ENCODE measurements at regions not wholly inside any gene's neighbourhood (a gene's known extent, or its start where the extent isn't known, plus 50 kb on each side); places are given as distances from the start of the nearest gene placed in this dataset.
"Not testable (repeated sequence)": the region's sequence is repeated elsewhere in the genome, so short reads cannot be mapped to it uniquely, and the experiment has no call there.

DNA sequence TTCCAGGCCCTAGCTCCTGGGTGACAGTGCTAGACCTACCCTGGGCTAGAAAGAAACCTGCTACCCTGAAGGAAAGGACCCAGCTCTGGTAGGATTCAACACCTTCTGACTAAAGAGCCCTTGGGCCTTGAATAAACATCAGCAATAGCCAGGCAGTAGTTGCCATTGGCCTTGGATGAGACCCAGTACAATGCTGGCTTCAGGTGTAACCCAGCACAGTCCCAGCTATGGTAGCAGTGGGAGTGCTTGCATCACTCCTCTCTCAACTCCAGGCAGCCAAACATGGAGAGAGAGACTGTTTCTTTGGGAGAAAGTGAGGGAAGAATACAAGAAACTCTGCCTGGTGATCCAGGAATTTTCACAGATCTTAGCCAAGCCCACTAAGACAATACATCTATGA, 73.5 kb upstream of the CXorf66 start:
- TF ChIP-seq, protein P1, sequence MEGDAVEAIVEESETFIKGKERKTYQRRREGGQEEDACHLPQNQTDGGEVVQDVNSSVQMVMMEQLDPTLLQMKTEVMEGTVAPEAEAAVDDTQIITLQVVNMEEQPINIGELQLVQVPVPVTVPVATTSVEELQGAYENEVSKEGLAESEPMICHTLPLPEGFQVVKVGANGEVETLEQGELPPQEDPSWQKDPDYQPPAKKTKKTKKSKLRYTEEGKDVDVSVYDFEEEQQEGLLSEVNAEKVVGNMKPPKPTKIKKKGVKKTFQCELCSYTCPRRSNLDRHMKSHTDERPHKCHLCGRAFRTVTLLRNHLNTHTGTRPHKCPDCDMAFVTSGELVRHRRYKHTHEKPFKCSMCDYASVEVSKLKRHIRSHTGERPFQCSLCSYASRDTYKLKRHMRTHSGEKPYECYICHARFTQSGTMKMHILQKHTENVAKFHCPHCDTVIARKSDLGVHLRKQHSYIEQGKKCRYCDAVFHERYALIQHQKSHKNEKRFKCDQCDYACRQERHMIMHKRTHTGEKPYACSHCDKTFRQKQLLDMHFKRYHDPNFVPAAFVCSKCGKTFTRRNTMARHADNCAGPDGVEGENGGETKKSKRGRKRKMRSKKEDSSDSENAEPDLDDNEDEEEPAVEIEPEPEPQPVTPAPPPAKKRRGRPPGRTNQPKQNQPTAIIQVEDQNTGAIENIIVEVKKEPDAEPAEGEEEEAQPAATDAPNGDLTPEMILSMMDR (IDR thresholded peaks at IDR 0.05; ENCODE audit: control insufficient read depth, insufficient read depth, low read depth, low read length, missing control alignments): no peak
- H3K4me3 ChIP-seq (ENCODE audit: control insufficient read depth, low read depth, low read length): no peak overlapping the region
- DNase-seq (ENCODE audit: low read depth): no peak

DNA sequence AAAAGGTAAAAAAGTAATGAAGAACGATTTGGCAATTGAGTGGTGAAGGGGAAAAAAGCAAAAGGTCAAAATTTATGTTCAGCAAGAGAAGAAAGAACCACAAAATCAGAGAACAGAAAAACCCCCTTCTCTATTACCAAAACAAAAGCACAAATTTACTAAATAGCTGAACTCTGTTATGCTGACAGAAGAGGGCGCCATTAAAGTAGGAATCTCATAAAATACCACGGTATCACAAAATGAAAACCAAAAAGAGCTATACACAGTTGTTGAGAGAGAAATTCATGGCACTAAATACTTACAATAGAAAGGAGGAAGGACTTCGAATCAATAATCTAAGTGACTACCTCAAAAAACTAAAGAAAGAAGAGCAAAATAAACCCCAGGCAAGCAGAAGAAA, 69.6 kb upstream of the CXorf66 start:
- TF ChIP-seq, protein P1 (IDR thresholded peaks at IDR 0.05; ENCODE audit: control insufficient read depth, insufficient read depth, low read depth, low read length, missing control alignments): no peak
- no peak overlapping the region for H3K4me3 ChIP-seq (ENCODE audit: control insufficient read depth, low read depth, low read length)
- no peak for DNase-seq (ENCODE audit: low read depth)

DNA sequence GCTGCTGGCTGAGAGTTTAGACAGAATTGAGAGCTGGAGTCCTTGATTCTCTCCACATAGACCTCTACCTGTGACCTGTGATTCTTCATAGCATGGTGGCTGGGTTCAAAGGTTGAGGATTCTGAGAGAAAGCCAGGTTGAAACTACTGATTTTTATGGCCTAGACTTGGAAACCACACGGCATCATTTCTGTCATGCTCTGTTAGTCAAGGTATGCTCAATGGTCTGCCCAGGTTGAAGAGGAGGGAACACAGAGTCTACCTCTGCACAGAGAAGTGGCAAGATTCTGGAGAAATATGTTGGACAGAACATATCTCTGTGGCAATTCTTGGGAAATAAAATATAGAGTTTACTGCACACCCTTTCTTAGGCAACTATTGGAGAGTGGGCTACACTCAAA, 57.2 kb upstream of the CXorf66 start:
- H3K4me3 ChIP-seq (ENCODE audit: control insufficient read depth, low read depth, low read length): no peak overlapping the region
- no peak for DNase-seq (ENCODE audit: low read depth)
- TF ChIP-seq, protein P1 (IDR thresholded peaks at IDR 0.05; ENCODE audit: control insufficient read depth, insufficient read depth, low read depth, low read length, missing control alignments): no peak

DNA sequence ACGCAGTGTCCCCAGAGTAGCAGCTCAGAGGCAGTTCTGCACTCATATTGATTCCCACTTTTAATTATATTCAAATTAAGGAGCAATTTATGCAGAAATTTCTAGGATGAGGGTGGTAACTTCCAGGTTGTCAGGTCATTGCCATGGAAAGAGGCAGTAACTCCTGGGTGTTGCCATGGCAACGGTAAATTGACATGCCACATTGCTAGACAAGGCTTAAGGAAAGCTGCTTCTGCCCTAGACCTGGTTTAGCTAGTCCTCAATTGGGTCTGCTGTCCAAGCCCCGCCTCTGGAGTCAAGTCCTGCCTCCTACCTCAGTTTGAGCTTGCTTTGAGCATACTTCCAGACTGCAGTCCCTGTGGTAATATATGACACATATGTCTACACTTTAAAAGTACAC, 53.8 kb upstream of the CXorf66 start:
- DNase-seq (ENCODE audit: low read depth); H3K4me3 ChIP-seq (ENCODE audit: control insufficient read depth, low read depth, low read length): not testable (repeated sequence)
